GM19351 (cell line): ENCODE measurements at regions not wholly inside any gene's neighbourhood (a gene's known extent, or its start where the extent isn't known, plus 50 kb on each side); places are given as distances from the start of the nearest gene placed in this dataset.
A peak's percentile ranks its signal among the peaks of the same experiment; 100 is the strongest.

ENCODE experiments used
- ATAC-seq: cut with Tn5 transposase; IDR thresholded peaks from one replicate; pipeline ENCODE4 v1.9.1; 2021; ENCODE audit warnings: mild to moderate bottlenecking, moderate library complexity; ENCODE audit not compliant: unreplicated experiment

- ATAC-seq, result no peak
These were observed 335.5 kb upstream of the POU3F2 start for GRCh38 chr6:98498866-98499265.

- ATAC-seq, result peak; percentile 75
These were observed 320.2 kb upstream of the POU3F2 start for GRCh38 chr6:98514073-98514720.

- ATAC-seq, result no peak
These were observed 319.6 kb upstream of the POU3F2 start for GRCh38 chr6:98514796-98515195.

DNA sequence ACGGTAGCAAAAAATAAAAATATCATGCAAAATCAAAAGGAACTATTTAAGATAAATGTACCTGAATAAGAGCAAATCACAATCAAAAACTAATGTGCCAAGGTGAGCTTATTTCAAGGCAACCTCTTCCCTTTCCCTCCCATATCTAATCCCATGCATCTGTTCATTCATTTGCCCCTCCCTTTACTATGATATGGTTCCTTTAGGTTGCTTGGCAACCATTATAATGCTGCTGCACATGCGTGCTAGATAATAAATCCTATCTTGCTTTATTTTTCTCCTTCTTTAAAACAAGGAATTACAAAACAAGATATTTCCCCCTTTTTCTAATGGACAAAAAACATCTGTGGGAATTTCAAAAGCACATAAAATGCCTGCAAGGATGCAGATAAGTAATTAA is 318.2 kb upstream of the POU3F2 start:
- ATAC-seq, result no peak

DNA sequence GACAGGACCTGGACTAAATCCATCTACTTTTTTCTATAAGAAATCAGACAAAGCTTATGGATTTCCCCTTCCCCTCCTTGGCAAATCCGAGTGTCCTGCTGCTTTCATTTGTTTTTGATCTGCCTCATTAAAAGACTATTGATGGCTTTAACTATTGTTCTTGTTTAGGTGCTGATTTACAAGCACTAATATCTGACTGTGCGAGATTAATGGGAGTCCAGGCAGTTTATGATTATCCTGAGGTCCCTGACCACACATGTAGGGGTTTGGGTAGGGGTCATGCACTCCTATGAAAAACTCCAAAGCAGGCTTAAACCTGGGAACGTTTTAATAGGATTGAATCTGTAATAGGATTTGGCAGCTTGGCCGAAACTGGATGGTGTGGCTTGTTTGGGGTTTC is 317.5 kb upstream of the POU3F2 start:
- no peak for ATAC-seq

- no peak for ATAC-seq
These were observed 308.5 kb upstream of the POU3F2 start for GRCh38 chr6:98525860-98526259.

GRCh38 chr6:98526465-98526864 is 307.9 kb upstream of the POU3F2 start:
- ATAC-seq, result no peak

DNA sequence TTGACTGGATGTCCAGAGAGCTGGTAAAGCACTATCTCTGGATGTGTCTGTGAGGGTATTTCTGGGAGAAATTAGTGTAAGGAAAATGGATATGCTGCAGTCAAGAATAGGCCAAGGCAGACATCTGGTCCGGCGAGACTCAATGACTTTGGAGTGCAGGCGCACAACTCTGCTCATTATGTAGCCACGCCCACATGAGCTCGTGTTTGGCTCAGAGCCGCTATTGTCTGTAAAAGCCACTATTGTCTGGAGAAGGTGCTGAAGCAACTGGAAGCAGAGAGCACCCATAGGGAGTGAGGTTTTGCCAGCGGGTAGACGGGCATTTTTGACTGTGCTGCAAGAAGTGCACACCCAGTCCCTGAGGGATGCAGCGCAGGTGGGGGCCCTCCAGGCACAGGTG is 305.0 kb upstream of the POU3F2 start:
- no peak for ATAC-seq

GRCh38 chr6:98530732-98531131 is 303.6 kb upstream of the POU3F2 start:
- ATAC-seq, result no peak

GRCh38 chr6:98532004-98532403 is 302.4 kb upstream of the POU3F2 start:
- ATAC-seq, result no peak

DNA sequence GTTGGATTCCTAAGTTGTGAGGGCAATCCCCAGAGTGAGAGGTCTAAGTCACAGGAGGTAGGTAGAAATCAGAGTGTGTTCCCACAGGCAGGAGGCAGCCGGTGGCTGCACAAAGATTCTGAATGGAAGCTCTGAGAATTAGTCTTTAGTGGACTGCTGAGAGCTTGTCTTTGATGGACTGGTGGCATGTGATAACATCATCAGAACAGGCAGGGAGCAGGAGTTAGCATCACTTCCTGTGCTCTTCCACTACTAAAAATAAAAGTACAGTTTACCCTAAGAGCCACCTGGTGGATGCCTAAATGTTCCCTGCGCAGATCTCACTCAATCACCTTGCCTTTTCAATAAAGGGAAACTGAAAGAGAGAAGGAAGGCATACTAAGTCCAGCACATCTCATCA is 294.6 kb upstream of the POU3F2 start:
- peak; percentile 93 for ATAC-seq

DNA sequence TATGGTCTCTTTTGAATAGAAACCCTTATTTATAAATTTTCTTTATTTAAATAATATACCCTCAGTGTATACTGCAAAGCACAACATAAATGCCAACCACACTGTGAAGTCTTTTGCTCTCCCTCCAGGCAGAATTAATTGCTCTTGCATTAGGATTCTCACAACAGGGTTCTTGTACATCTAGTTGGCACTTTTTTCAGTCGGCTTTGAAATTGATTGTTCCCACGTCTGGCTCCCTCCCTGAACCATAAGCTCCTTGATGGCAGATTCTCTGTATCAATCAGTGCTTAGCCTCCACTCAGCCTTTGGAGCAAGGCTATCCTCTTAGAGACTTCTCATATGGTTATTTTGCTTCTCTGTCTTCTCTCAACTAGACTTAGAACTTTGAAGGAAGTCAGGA is 288.0 kb upstream of the POU3F2 start:
- no peak for ATAC-seq

DNA sequence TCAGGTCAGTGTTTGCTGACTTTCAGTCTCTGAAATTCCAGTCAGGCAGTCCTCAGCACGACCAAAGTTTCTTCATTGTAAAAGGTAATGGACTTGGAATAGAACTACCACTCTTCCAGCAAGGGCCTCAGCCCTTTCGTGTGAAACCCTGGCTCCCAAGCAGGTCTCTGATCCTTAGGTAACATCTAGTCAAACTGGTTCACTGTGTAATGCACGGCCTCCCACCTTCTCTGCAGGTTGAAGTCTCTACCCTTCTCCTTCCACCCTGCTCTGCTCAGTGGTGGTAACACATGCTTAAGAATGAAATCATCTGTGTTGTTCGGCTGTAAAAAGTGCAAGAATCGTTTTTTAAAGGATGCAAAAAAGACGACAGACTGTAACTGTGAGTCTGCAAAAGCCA is 287.2 kb upstream of the POU3F2 start:
- ATAC-seq, result no peak

DNA sequence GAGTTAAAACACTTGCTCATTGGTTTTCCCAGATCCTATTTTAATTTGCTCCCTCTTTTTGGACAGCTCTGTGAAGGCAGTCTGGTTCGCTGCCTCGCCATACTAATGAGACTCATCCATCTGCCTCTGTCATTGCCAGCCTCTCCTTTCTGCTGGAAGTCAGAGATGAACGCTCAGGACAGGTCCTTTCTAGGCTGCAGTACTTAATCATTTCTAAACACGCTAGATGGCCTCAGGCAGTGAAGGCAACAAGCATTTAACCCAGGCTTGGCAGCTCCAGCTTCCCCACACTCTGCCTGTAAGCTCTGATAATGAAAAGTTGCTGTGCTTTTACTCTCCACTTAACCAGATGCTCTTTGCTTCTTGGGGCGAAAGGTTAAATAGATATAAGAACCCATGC is 286.7 kb upstream of the POU3F2 start:
- no peak for ATAC-seq

DNA sequence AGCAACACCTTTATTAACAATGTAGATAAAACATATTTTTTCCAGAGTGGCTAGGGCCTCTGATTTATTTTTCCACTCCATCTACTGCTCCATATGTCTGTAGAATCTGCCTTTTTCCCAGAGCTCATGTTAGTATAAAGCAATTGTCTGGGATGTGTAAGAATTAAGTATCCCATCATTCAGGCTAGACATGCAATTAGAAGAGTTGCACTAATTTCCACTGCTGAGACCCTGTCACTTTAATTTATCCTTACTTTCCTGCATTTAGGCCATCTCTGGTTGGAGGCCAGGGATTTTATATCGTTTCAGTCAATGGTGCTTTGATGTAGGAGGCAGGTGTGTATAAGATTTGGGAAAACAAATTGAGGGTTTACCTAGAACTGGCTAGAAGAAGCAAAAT is 286.1 kb upstream of the POU3F2 start:
- no peak for ATAC-seq

GRCh38 chr6:98560418-98560817 is 274.0 kb upstream of the POU3F2 start:
- no peak for ATAC-seq

- no peak for ATAC-seq
These were observed 273.5 kb upstream of the POU3F2 start for GRCh38 chr6:98560841-98561240.

DNA sequence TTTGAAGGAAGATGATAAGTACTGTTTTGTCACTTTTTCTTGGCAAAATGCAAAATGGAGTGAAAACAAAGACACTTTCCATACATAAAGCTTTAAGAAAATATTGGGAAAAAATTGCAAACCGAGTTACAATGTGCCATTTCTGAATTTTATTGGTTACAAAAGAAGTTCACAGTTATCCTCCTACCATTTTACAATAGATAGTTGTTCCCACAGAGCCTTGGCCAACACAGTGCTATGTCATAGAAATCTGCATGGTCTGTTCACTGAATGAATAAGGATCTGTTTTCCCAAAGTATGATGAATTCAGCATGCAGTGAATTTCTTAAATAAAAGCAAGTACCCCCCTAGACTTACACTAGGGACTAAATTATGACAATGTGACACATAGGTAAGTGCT is 268.2 kb upstream of the POU3F2 start:
- no peak for ATAC-seq

DNA sequence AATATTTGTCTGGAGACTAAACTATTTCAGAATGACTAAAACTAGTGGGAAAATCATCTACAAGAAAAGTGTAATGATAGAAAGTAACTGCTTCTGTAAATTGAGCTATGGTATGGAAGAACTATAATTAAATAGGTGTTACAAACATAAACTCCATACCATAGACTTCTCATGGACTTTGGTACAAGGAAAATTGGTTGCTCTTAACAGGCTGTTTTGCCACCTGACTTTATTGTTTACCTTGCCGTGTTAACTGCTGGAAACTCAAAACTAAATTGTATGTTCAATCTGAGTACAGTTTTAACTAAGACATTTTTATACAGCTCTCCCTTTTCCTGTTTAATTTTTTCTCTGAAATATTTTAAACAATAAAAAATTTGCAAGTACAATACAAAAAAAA is 261.8 kb upstream of the POU3F2 start:
- ATAC-seq, result no peak

DNA sequence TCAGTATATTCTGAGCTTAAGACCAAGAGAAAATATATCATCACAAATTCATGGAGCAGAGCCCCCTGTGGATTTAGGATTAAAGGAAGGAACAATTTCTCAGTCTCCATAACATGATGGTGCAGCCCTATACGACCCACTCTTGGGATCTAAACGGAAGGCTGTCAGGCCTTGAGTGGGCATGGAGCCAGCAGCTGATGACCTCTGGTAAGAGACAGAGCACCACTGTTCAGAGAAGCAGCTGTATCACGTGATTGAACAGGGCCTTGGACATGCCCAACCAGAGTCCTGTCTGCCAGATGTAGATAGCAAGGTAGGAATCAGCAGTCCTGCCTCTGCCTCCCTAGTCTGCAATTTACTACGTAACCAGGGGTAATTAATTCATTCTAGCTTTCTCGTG is 259.4 kb upstream of the POU3F2 start:
- no peak for ATAC-seq

GRCh38 chr6:98576791-98577190 is 257.6 kb upstream of the POU3F2 start:
- ATAC-seq, result no peak

DNA sequence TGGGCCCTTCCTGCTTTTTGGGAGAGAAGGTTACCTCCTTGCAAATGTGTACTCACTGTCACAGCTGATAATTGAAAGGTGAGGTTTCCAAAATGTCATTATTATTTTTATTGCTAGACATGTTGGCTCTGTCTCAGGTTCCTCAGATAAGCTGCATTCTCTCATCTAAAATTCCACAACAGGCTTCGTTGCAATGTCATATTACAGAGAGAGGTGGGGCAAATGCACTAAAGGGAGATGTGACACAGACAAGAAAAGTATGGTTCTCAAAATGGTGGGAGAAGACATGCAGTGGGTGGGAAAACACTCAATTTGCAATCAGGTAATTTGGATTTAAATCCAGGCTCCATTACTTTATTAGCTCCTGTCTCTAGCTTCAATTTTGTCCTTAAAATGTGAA is 256.4 kb upstream of the POU3F2 start:
- no peak for ATAC-seq

DNA sequence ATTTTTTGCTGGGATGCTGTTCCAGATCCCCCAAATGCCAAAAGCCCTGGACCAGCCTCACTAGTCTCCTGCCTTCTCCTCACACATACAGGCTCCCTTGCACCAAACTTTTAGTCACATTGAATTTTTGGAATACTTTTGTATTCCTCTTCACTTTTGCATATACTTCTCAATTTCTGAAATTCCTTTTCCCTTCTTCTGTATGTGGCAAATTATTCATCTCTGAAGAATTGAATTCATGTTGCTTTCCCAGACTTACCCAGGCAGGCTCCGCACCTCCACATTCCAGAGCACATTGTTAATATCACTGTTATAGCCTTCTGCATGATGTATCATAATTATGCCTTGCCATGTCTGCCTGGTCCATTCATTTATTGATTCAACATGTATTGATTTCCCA is 255.3 kb upstream of the POU3F2 start:
- ATAC-seq, result no peak

- ATAC-seq, result no peak
These were observed 254.4 kb upstream of the POU3F2 start for GRCh38 chr6:98579941-98580340.
